OCI-LY3 (cell line): ENCODE measurements at regions not wholly inside any gene's neighbourhood (a gene's known extent, or its start where the extent isn't known, plus 50 kb on each side); places are given as distances from the start of the nearest gene placed in this dataset.

ENCODE experiments used
- H2AFZ ChIP-seq: fragments of 200-600, 300-600 bp; shearing (Covaris generic); 2 replicates; pipeline ENCODE4 v1.6.0; 2014; ENCODE audit warnings: antibody characterized with exemption, low read depth, low read length
- H3K27ac ChIP-seq: fragments of 200-600, 300-600 bp; sonication (generic); 2 replicates; pipeline ENCODE4 v1.5.1; 2014; ENCODE audit warnings: mild to moderate bottlenecking, low read length, moderate library complexity, mixed read lengths
- H3K27me3 ChIP-seq: fragments of 200-600, 300-600 bp; sonication (generic); 2 replicates; pipeline ENCODE4 v1.6.1; 2014; ENCODE audit warnings: low read depth, low read length, mixed read lengths
- H3K36me3 ChIP-seq: fragments of 200-600, 300-600 bp; sonication (generic); replicated peaks from 2 replicates; pipeline ENCODE3; 2014; ENCODE audit warnings: low read depth, low read length, mixed read lengths
- H3K4me1 ChIP-seq: fragments of 300-600, 200-600 bp; sonication (generic); 2 replicates; pipeline ENCODE4 v1.6.1; 2014; ENCODE audit warnings: low read length, mixed read lengths
- H3K4me2 ChIP-seq: fragments of 200-600, 300-600 bp; sonication (generic); 2 replicates; pipeline ENCODE4 v1.6.1; 2014; ENCODE audit warnings: low read length, mixed read lengths
- H3K4me3 ChIP-seq: fragments of 300-600, 200-600 bp; sonication (generic); 2 replicates; pipeline ENCODE4 v1.5.1; 2014; ENCODE audit warnings: antibody characterized with exemption, mild to moderate bottlenecking, low read length, moderate library complexity
- H3K79me2 ChIP-seq: fragments of 300-600, 200-600 bp; shearing (Covaris generic); 2 replicates; pipeline ENCODE4 v1.6.1; 2014; ENCODE audit warnings: mild to moderate bottlenecking, low read length, mixed read lengths
- H3K9ac ChIP-seq: fragments of 300-600, 200-600 bp; shearing (Covaris generic); 2 replicates; pipeline ENCODE4 v1.6.0; 2014; ENCODE audit warnings: mild to moderate bottlenecking, low read length, moderate library complexity
- H3K9me3 ChIP-seq: fragments of 200-600, 300-600 bp; shearing (Covaris generic); 2 replicates; pipeline ENCODE4 v1.6.1; 2014; ENCODE audit warnings: low read length, mixed read lengths; ENCODE audit not compliant: insufficient read depth
- H4K20me1 ChIP-seq: fragments of 200-600, 300-600 bp; sonication (generic); 2 replicates; pipeline ENCODE4 v1.6.1; 2016; ENCODE audit warnings: low read length, mixed read lengths; ENCODE audit not compliant: insufficient read depth
- EZH2phosphoT487 ChIP-seq: fragments of 200-600 bp; shearing (Covaris generic); IDR thresholded peaks from 2 replicates; pipeline ENCODE4 v1.6.1; 2018; ENCODE audit warnings: antibody characterized with exemption, mixed run types, low read depth
- TF ChIP-seq, protein P1 (sequence below): fragments of 200-600, 300-600 bp; sonication (generic); IDR thresholded peaks from 2 replicates; pipeline ENCODE4 v1.5.1; 2014; ENCODE audit warnings: antibody characterized with exemption, low read length, low read depth

GRCh38 chr7:130886438-130887135 lies 152.6 kb upstream of the KLF14 start:
- peaks cover 88% of the 10 kb centered on the region for H3K36me3 ChIP-seq
- peaks cover 98% of the 10 kb centered on the region for H4K20me1 ChIP-seq
- no peaks in the 10 kb centered on the region for H3K27me3 ChIP-seq
- H3K4me3 ChIP-seq: no peak overlapping the region
- H3K4me2 ChIP-seq: no peak overlapping the region
- no peak overlapping the region for H3K27ac ChIP-seq
- H3K9ac ChIP-seq: no peak overlapping the region
- peaks cover 98% of the 10 kb centered on the region for H3K79me2 ChIP-seq
- no peaks in the 10 kb centered on the region for H3K4me1 ChIP-seq
- H2AFZ ChIP-seq: no peak overlapping the region
- no peak for TF ChIP-seq EZH2phosphoT487
- TF ChIP-seq, protein P1, sequence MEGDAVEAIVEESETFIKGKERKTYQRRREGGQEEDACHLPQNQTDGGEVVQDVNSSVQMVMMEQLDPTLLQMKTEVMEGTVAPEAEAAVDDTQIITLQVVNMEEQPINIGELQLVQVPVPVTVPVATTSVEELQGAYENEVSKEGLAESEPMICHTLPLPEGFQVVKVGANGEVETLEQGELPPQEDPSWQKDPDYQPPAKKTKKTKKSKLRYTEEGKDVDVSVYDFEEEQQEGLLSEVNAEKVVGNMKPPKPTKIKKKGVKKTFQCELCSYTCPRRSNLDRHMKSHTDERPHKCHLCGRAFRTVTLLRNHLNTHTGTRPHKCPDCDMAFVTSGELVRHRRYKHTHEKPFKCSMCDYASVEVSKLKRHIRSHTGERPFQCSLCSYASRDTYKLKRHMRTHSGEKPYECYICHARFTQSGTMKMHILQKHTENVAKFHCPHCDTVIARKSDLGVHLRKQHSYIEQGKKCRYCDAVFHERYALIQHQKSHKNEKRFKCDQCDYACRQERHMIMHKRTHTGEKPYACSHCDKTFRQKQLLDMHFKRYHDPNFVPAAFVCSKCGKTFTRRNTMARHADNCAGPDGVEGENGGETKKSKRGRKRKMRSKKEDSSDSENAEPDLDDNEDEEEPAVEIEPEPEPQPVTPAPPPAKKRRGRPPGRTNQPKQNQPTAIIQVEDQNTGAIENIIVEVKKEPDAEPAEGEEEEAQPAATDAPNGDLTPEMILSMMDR: no peak
- H3K9me3 ChIP-seq: no peaks in the 10 kb centered on the region

DNA sequence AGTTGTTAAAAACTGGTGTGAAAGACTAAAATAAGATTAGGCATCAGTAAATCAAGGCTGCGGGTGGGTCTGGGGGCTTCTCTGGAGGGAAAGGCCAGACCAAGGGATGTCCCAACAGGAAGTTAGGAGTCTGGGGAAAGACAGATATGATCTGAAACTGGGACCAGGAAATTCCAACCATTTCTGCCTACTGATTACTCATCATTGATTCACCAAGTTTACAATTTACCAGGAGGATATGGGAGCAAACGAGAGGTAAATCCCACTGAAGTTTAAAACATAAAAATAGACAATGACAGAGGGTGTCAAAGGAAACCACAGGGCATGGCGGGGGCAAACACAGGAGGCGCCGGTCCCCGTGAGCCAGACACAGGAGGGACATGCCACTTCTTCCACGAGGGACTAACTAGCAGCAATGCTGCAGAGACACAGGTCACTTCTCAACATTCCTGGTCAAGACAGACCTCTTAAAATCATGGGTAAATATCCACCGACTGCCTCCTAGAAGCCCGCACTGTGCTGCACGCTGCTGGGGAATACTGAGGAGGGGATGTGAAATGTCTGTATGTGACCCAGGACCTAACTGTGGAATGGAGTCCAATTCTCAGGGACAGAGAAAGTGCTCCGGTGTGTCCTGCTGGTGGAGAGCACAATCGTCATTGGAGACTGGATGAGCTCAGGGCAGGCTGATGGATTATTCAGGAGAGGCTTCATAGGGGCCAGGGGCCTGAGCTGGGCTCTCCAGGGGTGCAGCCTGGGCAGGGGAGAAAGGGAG lies 153.4 kb upstream of the KLF14 start:
- Histone ChIP-seq H3K36me3 (peaks cover 82% of the 10 kb centered on the region), H3K4me1 (no peaks in the 10 kb centered on the region), H3K27me3 (no peaks in the 10 kb centered on the region), H4K20me1 (peaks cover 93% of the 10 kb centered on the region), H3K9me3 (no peaks in the 10 kb centered on the region), H3K79me2 (peaks cover 94% of the 10 kb centered on the region), H2AFZ (no peak overlapping the region), H3K4me3 (no peak overlapping the region), H3K4me2 (no peak overlapping the region), H3K9ac (no peak overlapping the region), H3K27ac (no peak overlapping the region)
- TF ChIP-seq, protein P1: no peak
- no peak for TF ChIP-seq EZH2phosphoT487

- Histone ChIP-seq H3K27ac (no peak overlapping the region), H2AFZ (no peak overlapping the region), H3K4me1 (no peaks in the 10 kb centered on the region), H3K9ac (no peak overlapping the region), H3K36me3 (peaks cover 82% of the 10 kb centered on the region), H3K4me3 (no peak overlapping the region), H3K9me3 (no peaks in the 10 kb centered on the region), H3K27me3 (no peaks in the 10 kb centered on the region), H3K4me2 (no peak overlapping the region), H3K79me2 (peaks cover 94% of the 10 kb centered on the region), H4K20me1 (peaks cover 93% of the 10 kb centered on the region)
- TF ChIP-seq, protein P1: no peak
- TF ChIP-seq EZH2phosphoT487: no peak
Observed at GRCh38 chr7:130887957-130888371, 154.0 kb upstream of the KLF14 start.

GRCh38 chr7:130888468-130888867 lies 154.5 kb upstream of the KLF14 start:
- no peak for TF ChIP-seq EZH2phosphoT487
- TF ChIP-seq, protein P1: no peak
- Histone ChIP-seq H3K9ac (no peak overlapping the region), H3K79me2 (peaks cover 96% of the 10 kb centered on the region), H3K4me2 (no peak overlapping the region), H2AFZ (no peak overlapping the region), H3K36me3 (peaks cover 81% of the 10 kb centered on the region), H3K4me3 (no peak overlapping the region), H3K27ac (no peak overlapping the region), H3K9me3 (no peaks in the 10 kb centered on the region), H4K20me1 (peaks cover 93% of the 10 kb centered on the region), H3K27me3 (no peaks in the 10 kb centered on the region), H3K4me1 (no peaks in the 10 kb centered on the region)
